ENCODE measurements at regions not wholly inside any gene's neighbourhood (a gene's known extent, or its start where the extent isn't known, plus 50 kb on each side); places are given as distances from the start of the nearest gene placed in this dataset.
"Not testable (repeated sequence)": the region's sequence is repeated elsewhere in the genome, so short reads cannot be mapped to it uniquely, and the experiment has no call there.

- no peak for DNase-seq
These were observed 142.9 kb upstream of the ZBED5 start for GRCh38 chr11:11000579-11001283.

- DNase-seq = no peak
These were observed 140.8 kb upstream of the ZBED5 start for GRCh38 chr11:10998674-10999073.

GRCh38 chr11:10996678-10997077, 138.8 kb upstream of the ZBED5 start:
- no peak for DNase-seq

- DNase-seq = no peak
These were observed 135.8 kb upstream of the ZBED5 start for GRCh38 chr11:10993640-10994039.

GRCh38 chr11:10993186-10993585, 135.3 kb upstream of the ZBED5 start:
- DNase-seq = no peak

- no peak for DNase-seq
These were observed 133.5 kb upstream of the ZBED5 start for GRCh38 chr11:10991393-10991792.

GRCh38 chr11:10990637-10991193, 132.9 kb upstream of the ZBED5 start:
- no peak for DNase-seq

- no peak for DNase-seq
These were observed 132.3 kb upstream of the ZBED5 start for GRCh38 chr11:10990160-10990559.

GRCh38 chr11:10986006-10986405, 128.2 kb upstream of the ZBED5 start:
- no peak for DNase-seq

GRCh38 chr11:10984742-10985141, 126.9 kb upstream of the ZBED5 start:
- DNase-seq = no peak

- DNase-seq = no peak
These were observed 126.4 kb upstream of the ZBED5 start for GRCh38 chr11:10984250-10984649.

GRCh38 chr11:10982704-10983510, 125.1 kb upstream of the ZBED5 start:
- no peak for DNase-seq

- no peak for DNase-seq
These were observed 121.7 kb upstream of the ZBED5 start for GRCh38 chr11:10979529-10979928.

- DNase-seq = no peak
These were observed 120.3 kb upstream of the ZBED5 start for GRCh38 chr11:10978198-10978597.

GRCh38 chr11:10975287-10975721, 117.5 kb upstream of the ZBED5 start:
- no peak for DNase-seq

- DNase-seq = no peak
These were observed 115.6 kb upstream of the ZBED5 start for GRCh38 chr11:10973416-10973815.

- DNase-seq = no peak
These were observed 113.1 kb upstream of the ZBED5 start for GRCh38 chr11:10970926-10971325.

- DNase-seq = no peak
These were observed 111.5 kb upstream of the ZBED5 start for GRCh38 chr11:10969387-10969786.

- not testable (repeated sequence) for DNase-seq
These were observed 99.0 kb upstream of the ZBED5 start for GRCh38 chr11:10956884-10957283.

- no peak for DNase-seq
These were observed 97.8 kb upstream of the ZBED5 start for GRCh38 chr11:10955616-10956015.

- no peak for DNase-seq
These were observed 96.3 kb upstream of the ZBED5 start for GRCh38 chr11:10954184-10954583.

- no peak for DNase-seq
These were observed 95.0 kb upstream of the ZBED5 start for GRCh38 chr11:10952872-10953271.

- DNase-seq = not testable (repeated sequence)
These were observed 90.1 kb upstream of the ZBED5 start for GRCh38 chr11:10947935-10948334.

GRCh38 chr11:10946072-10946471, 88.2 kb upstream of the ZBED5 start:
- no peak for DNase-seq

All from NCI-H1436 (cell line).